Heart left ventricle (tissue), 13 donors: ENCODE measurements at regions not wholly inside any gene's neighbourhood (a gene's known extent, or its start where the extent isn't known, plus 50 kb on each side); places are given as distances from the start of the nearest gene placed in this dataset.

ENCODE experiments used
- POLR2A ChIP-seq, 2 donors: fragments of 450-650 bp; IDR thresholded peaks; one replicate each; pipeline ENCODE4 v1.6.1; 2017; ENCODE audit warnings: antibody characterized with exemption in 2 of 2, mild to moderate bottlenecking in 2 of 2, moderate library complexity in 2 of 2
- TF ChIP-seq, protein P1 (sequence below), 12 donors: fragments of 200-600 bp; sonication (generic) in 4 of 12; IDR thresholded peaks; one replicate each; pipeline versions ENCODE4 v1.5.0 to v1.8.0; 2018 to 2022; ENCODE audit warnings: antibody characterized with exemption in 12 of 12, mild to moderate bottlenecking in 5 of 12
- donor health status: ischemic (EF 13 %, LVEDD 7.1; RV severe dilation, severe dysfunction).
- donor health status: DM: no; HTN: yes; CAD: no.
- donor health status: DM: no; HTN: no; CAD: no.
- donor health status: ischemic (EF 25% LVEDD 6.9; RV normal size, moderate dysfunction).
- donor health status: ischemic (EF 25% LVEDD 5.7; RV mildly dilated, moderate dysfunction).
- donor health status: ischemic (EF 35%, LVEDD 5.7; RV mildly dilated, moderate dysfunction).
- donor health status: nonischemic (EF 11% LVEDD 7.7; RV severe dilation, severe dysfunction).
- donor health status: DM: yes; HTN: yes; CAD: no.
- donor health status: PGD.
- donor health status: ischemic (EF 29% LVEDD 5.4; RV normal size, mild dysfunction).
- donor health status: nonischemic (EF 23%, LVEDD 6.1; RV moderate dilation, normal function).

DNA sequence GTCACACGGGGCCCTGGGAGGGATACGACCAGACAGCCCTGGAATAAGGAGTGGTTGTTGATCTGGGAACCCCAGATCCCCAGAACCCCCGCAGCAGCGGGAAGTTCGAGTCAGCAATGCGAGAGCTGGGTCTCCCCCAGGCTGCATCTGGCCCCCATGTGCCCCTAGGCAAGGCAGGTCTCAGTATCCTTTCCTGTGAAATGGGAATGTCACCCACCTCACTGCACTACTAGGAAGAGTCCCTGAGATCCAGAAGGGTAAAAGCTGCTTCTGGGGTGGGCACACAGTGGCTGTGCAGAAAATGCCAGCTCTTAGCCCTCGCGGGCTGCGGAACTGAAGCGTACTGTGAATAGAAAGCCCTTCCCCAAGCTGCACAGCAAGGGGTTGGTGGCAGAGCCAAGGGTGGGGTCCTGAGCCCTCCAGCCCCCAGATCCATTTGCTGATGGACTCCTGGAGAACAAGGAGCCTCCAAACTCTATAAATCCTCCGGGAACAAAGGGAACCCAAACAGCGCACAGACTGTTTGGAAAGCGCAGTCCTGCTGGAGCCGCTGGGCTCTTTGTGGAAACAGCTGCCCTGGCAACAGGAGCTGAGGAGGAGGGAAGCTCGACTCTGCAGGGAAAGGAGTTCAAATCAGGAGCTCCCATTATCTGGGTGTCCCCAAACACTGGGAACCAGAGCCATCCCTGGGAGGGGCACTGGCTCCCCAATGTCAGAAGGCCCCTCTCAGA is 68.2 kb upstream of the SHISAL1 start:
- TF ChIP-seq, protein P1, sequence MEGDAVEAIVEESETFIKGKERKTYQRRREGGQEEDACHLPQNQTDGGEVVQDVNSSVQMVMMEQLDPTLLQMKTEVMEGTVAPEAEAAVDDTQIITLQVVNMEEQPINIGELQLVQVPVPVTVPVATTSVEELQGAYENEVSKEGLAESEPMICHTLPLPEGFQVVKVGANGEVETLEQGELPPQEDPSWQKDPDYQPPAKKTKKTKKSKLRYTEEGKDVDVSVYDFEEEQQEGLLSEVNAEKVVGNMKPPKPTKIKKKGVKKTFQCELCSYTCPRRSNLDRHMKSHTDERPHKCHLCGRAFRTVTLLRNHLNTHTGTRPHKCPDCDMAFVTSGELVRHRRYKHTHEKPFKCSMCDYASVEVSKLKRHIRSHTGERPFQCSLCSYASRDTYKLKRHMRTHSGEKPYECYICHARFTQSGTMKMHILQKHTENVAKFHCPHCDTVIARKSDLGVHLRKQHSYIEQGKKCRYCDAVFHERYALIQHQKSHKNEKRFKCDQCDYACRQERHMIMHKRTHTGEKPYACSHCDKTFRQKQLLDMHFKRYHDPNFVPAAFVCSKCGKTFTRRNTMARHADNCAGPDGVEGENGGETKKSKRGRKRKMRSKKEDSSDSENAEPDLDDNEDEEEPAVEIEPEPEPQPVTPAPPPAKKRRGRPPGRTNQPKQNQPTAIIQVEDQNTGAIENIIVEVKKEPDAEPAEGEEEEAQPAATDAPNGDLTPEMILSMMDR (IDR thresholded peaks at IDR 0.05) = no peak
- no peak for TF ChIP-seq POLR2A (IDR thresholded peaks at IDR 0.05)
